Stimulated activated naive B cell treated with anti-CD40 and anti-IgM and Interleukin-4, amounts not matched to agents 10 μg/mL and 1 μg/mL and 100 μg/mL, for 72 hours (primary cell): ENCODE measurements at regions not wholly inside any gene's neighbourhood (a gene's known extent, or its start where the extent isn't known, plus 50 kb on each side); places are given as distances from the start of the nearest gene placed in this dataset.

ENCODE experiments used
- ATAC-seq, 2 donors: fragments of 150-1000 bp; cut with Tn5 transposase; replicated peaks; 2 replicates each; pipeline ENCODE4 v1.10.0; 2021; ENCODE audit warnings: moderate library complexity in 1 of 2
- DNase-seq: peaks from one replicate; pipeline ENCODE4 v3.0.0; 2021
- H3K27ac Mint-ChIP-seq: one replicate; pipeline ENCODE4 v1.8.0; 2022; ENCODE audit warnings: mild to moderate bottlenecking, mixed read lengths
- H3K27me3 Mint-ChIP-seq, 2 donors: one replicate each; pipeline ENCODE4 v1.8.0; 2022; ENCODE audit warnings: mixed read lengths in 2 of 2
- H3K36me3 Mint-ChIP-seq, 2 donors: one replicate each; pipeline ENCODE4 v1.8.0; 2022; ENCODE audit warnings: mixed read lengths in 2 of 2, mild to moderate bottlenecking in 1 of 2
- H3K4me1 Mint-ChIP-seq, 2 donors: one replicate each; pipeline ENCODE4 v1.8.0; 2022; ENCODE audit warnings: mixed read lengths in 2 of 2, mild to moderate bottlenecking in 1 of 2
- H3K4me3 Mint-ChIP-seq, 2 donors: one replicate each; pipeline ENCODE4 v1.8.0; 2022; ENCODE audit warnings: mild to moderate bottlenecking in 2 of 2, mixed read lengths in 2 of 2, moderate library complexity in 1 of 2
- H3K9me3 Mint-ChIP-seq, 2 donors: one replicate each; pipeline ENCODE4 v1.8.0; 2022; ENCODE audit warnings: mixed read lengths in 2 of 2, mild to moderate bottlenecking in 1 of 2

GRCh38 chr9:93864840-93865239, 90.3 kb downstream of the BARX1 start:
- Mint-ChIP-seq H3K36me3 (no peaks in the 10 kb centered on the region), H3K9me3 (no peaks in the 10 kb centered on the region), H3K27ac (no peak overlapping the region), H3K4me3 (no peak overlapping the region), H3K4me1 (no peaks in the 10 kb centered on the region), H3K27me3 (peaks cover 34 to 39% of the 10 kb centered on the region in 2 donors)
- ATAC-seq (no peak), DNase-seq (no peak)

GRCh38 chr9:93864032-93864431, 91.1 kb downstream of the BARX1 start:
- H3K27me3 Mint-ChIP-seq, result peaks cover 42 to 44% of the 10 kb centered on the region in 2 donors

GRCh38 chr9:93862877-93863545, 92.1 kb downstream of the BARX1 start:
- no peak overlapping the region for H3K4me3 Mint-ChIP-seq
- DNase-seq (no peak), ATAC-seq (no peak)
- no peaks in the 10 kb centered on the region for H3K4me1 Mint-ChIP-seq
- H3K9me3 Mint-ChIP-seq, result no peaks in the 10 kb centered on the region
- no peaks in the 10 kb centered on the region for H3K36me3 Mint-ChIP-seq
- no peak overlapping the region for H3K27ac Mint-ChIP-seq
- peaks cover 49 to 53% of the 10 kb centered on the region in 2 donors for H3K27me3 Mint-ChIP-seq

More at GRCh38 chr9:93864032-93864431, 91.1 kb downstream of the BARX1 start:
- H3K36me3 Mint-ChIP-seq, result no peaks in the 10 kb centered on the region
- DNase-seq, result no peak
- no peak overlapping the region for H3K27ac Mint-ChIP-seq
- no peaks in the 10 kb centered on the region for H3K4me1 Mint-ChIP-seq
- H3K4me3 Mint-ChIP-seq, result no peak overlapping the region
- no peak for ATAC-seq
- no peaks in the 10 kb centered on the region for H3K9me3 Mint-ChIP-seq

- peaks cover 0 to 5% of the 10 kb centered on the region in 2 donors for H3K9me3 Mint-ChIP-seq
- no peak for ATAC-seq
- DNase-seq, result no peak
- H3K27ac Mint-ChIP-seq, result no peak overlapping the region
- no peaks in the 10 kb centered on the region for H3K36me3 Mint-ChIP-seq
- H3K27me3 Mint-ChIP-seq, result peaks cover 53 to 64% of the 10 kb centered on the region in 2 donors
- H3K4me1 Mint-ChIP-seq, result no peaks in the 10 kb centered on the region
- H3K4me3 Mint-ChIP-seq, result no peak overlapping the region
Observed at GRCh38 chr9:93861736-93862358, 93.3 kb downstream of the BARX1 start.

GRCh38 chr9:93860694-93861658, 94.2 kb downstream of the BARX1 start:
- no peak overlapping the region for H3K4me3 Mint-ChIP-seq
- H3K4me1 Mint-ChIP-seq, result no peaks in the 10 kb centered on the region
- no peak overlapping the region for H3K27ac Mint-ChIP-seq
- DNase-seq (no peak), ATAC-seq (no peak)
- H3K27me3 Mint-ChIP-seq, result peaks cover 62 to 73% of the 10 kb centered on the region in 2 donors
- H3K36me3 Mint-ChIP-seq, result no peaks in the 10 kb centered on the region
- H3K9me3 Mint-ChIP-seq, result peaks cover 3 to 8% of the 10 kb centered on the region in 2 donors

GRCh38 chr9:93859431-93860215, 95.5 kb downstream of the BARX1 start:
- Mint-ChIP-seq H3K36me3 (peaks cover 1 to 4% of the 10 kb centered on the region in 2 donors), H3K4me1 (no peaks in the 10 kb centered on the region), H3K4me3 (no peak overlapping the region), H3K27ac (no peak overlapping the region), H3K27me3 (peaks cover 64 to 76% of the 10 kb centered on the region in 2 donors), H3K9me3 (peaks cover 11 to 14% of the 10 kb centered on the region in 2 donors)
- ATAC-seq (no peak), DNase-seq (no peak)

GRCh38 chr9:93857528-93857927, 97.6 kb downstream of the BARX1 start:
- DNase-seq (no peak), ATAC-seq (no peak)
- no peak overlapping the region for H3K27ac Mint-ChIP-seq
- peaks cover 63 to 70% of the 10 kb centered on the region in 2 donors for H3K27me3 Mint-ChIP-seq
- H3K9me3 Mint-ChIP-seq, result peaks cover 16 to 19% of the 10 kb centered on the region in 2 donors
- H3K4me1 Mint-ChIP-seq, result no peaks in the 10 kb centered on the region
- no peak overlapping the region for H3K4me3 Mint-ChIP-seq
- H3K36me3 Mint-ChIP-seq, result peaks cover 4% of the 10 kb centered on the region in 2 donors

GRCh38 chr9:93852728-93853127, 102.4 kb downstream of the BARX1 start:
- Mint-ChIP-seq H3K9me3 (peaks cover 16 to 19% of the 10 kb centered on the region in 2 donors), H3K27me3 (peaks cover 46 to 47% of the 10 kb centered on the region in 2 donors), H3K4me3 (no peak overlapping the region), H3K36me3 (peaks cover 4% of the 10 kb centered on the region in 2 donors), H3K4me1 (no peaks in the 10 kb centered on the region), H3K27ac (no peak overlapping the region)
- DNase-seq (no peak), ATAC-seq (no peak)

- H3K27ac Mint-ChIP-seq, result no peak overlapping the region
- peaks cover 5 to 12% of the 10 kb centered on the region in 2 donors for H3K9me3 Mint-ChIP-seq
- no peak overlapping the region for H3K4me3 Mint-ChIP-seq
- H3K27me3 Mint-ChIP-seq, result peaks cover 33 to 56% of the 10 kb centered on the region in 2 donors
- no peaks in the 10 kb centered on the region for H3K36me3 Mint-ChIP-seq
- no peaks in the 10 kb centered on the region for H3K4me1 Mint-ChIP-seq
- DNase-seq (no peak), ATAC-seq (no peak)
Observed at GRCh38 chr9:93846349-93846748, 108.8 kb downstream of the BARX1 start.

- Mint-ChIP-seq H3K4me3 (no peak overlapping the region), H3K36me3 (no peaks in the 10 kb centered on the region), H3K27ac (no peak overlapping the region), H3K27me3 (peaks cover 15 to 47% of the 10 kb centered on the region in 2 donors), H3K4me1 (no peaks in the 10 kb centered on the region), H3K9me3 (peaks cover 5 to 10% of the 10 kb centered on the region in 2 donors)
- no peak for ATAC-seq
- no peak for DNase-seq
Observed at GRCh38 chr9:93843396-93843795, 111.8 kb downstream of the BARX1 start.

- ATAC-seq, result no peak
- Mint-ChIP-seq H3K9me3 (peaks cover 9 to 12% of the 10 kb centered on the region in 2 donors), H3K27me3 (peaks cover 41 to 74% of the 10 kb centered on the region in 2 donors), H3K36me3 (no peaks in the 10 kb centered on the region), H3K27ac (no peak overlapping the region), H3K4me1 (peaks cover 8 to 13% of the 10 kb centered on the region in 2 donors), H3K4me3 (no peak overlapping the region)
- DNase-seq, result no peak
Observed at GRCh38 chr9:93830606-93831005, 124.5 kb downstream of the BARX1 start.

- H3K9me3 Mint-ChIP-seq, result peaks cover 9 to 12% of the 10 kb centered on the region in 2 donors
- ATAC-seq, result no peak
Observed at GRCh38 chr9:93830012-93830596, 125.1 kb downstream of the BARX1 start.

GRCh38 chr9:93829271-93830011, 125.7 kb downstream of the BARX1 start:
- no peak for ATAC-seq
- Mint-ChIP-seq H3K27ac (no peak overlapping the region), H3K9me3 (peaks cover 9 to 12% of the 10 kb centered on the region in 2 donors), H3K4me1 (peaks cover 8 to 13% of the 10 kb centered on the region in 2 donors), H3K27me3 (peaks cover 51 to 76% of the 10 kb centered on the region in 2 donors), H3K4me3 (no peak overlapping the region), H3K36me3 (no peaks in the 10 kb centered on the region)
- DNase-seq, result no peak

More at GRCh38 chr9:93830012-93830596, 125.1 kb downstream of the BARX1 start:
- peaks cover 8 to 13% of the 10 kb centered on the region in 2 donors for H3K4me1 Mint-ChIP-seq
- no peak overlapping the region for H3K27ac Mint-ChIP-seq
- no peak overlapping the region for H3K4me3 Mint-ChIP-seq
- H3K36me3 Mint-ChIP-seq, result no peaks in the 10 kb centered on the region
- H3K27me3 Mint-ChIP-seq, result peaks cover 44 to 74% of the 10 kb centered on the region in 2 donors
- DNase-seq, result no peak
